IMR-90 (cell line): ENCODE measurements at regions not wholly inside any gene's neighbourhood (a gene's known extent, or its start where the extent isn't known, plus 50 kb on each side); places are given as distances from the start of the nearest gene placed in this dataset.

Experiments
- CTCF ChIP-seq: conservative IDR thresholded peaks from 2 replicates; pipeline ENCODE4 v1.5.1; 2012; ENCODE audit warnings: mild to moderate bottlenecking, low read depth, low read length, improper control_type of control experiment
- MXI1 ChIP-seq: IDR thresholded peaks from 2 replicates; pipeline ENCODE4 v1.6.1; 2012; ENCODE audit warnings: low read depth, mild to moderate bottlenecking, low read length, moderate library complexity, borderline replicate concordance
- RCOR1 ChIP-seq: IDR thresholded peaks from 2 replicates; pipeline ENCODE4 v1.6.1; 2012; ENCODE audit warnings: mild to moderate bottlenecking, low read length, improper control_type of control experiment; ENCODE audit not compliant: insufficient replicate concordance

GRCh38 chr3:17915341-17915740 lies 172.9 kb upstream of the TBC1D5 start:
- no peak for TF ChIP-seq RCOR1
- no peak for TF ChIP-seq CTCF
- no peak for TF ChIP-seq MXI1
